ENCODE measurements at regions not wholly inside any gene's neighbourhood (a gene's known extent, or its start where the extent isn't known, plus 50 kb on each side); places are given as distances from the start of the nearest gene placed in this dataset.

- TF ChIP-seq EZH2 (IDR thresholded peaks at IDR 0.05; ENCODE audit: borderline replicate concordance, low read depth, low read length, severe bottlenecking) (no peak), FOS (IDR thresholded peaks at IDR 0.05; ENCODE audit: borderline replicate concordance, insufficient read depth, low read length) (no peak)
- H3K27me3 ChIP-seq (ENCODE audit: control insufficient read depth in 2 of 2, insufficient read depth in 2 of 2, low read length in 2 of 2), result no peaks in the 10 kb centered on the region
- no peak overlapping the region for H3K27ac ChIP-seq (ENCODE audit: insufficient read depth, low read depth, low read length)
- no peak for FAIRE-seq
- no peaks in the 10 kb centered on the region for H3K4me1 ChIP-seq (ENCODE audit: control insufficient read depth, extremely low read depth, insufficient read depth, low read length)
- no TSS peak for BruUV-seq (replicated peaks)
- ChIA-PET CTCF (no interaction called here), POLR2A (no interaction called here)
- intact Hi-C loops (cut with micrococcal nuclease) (no loop called here), dilution Hi-C loops (cut with MboI; ENCODE audit: extremely low pct_ligation_motif_present, low sequenced_read_pairs) (no loop called here)
- no peaks in the 10 kb centered on the region for H3K79me2 ChIP-seq (ENCODE audit: control insufficient read depth, insufficient read depth, low read length)
- H3K9me1 ChIP-seq (replicated peaks; ENCODE audit: control insufficient read depth, extremely low read depth, insufficient read depth, low read length), result no peaks in the 10 kb centered on the region
- H3K4me3 ChIP-seq (replicated peaks in 1 of 3; ENCODE audit: insufficient read depth in 1 of 3, low read depth in 1 of 3, low read length in 3 of 3), result no peak overlapping the region
- H4K20me1 ChIP-seq (replicated peaks; ENCODE audit: control insufficient read depth, extremely low read depth, insufficient read depth, low read length), result no peaks in the 10 kb centered on the region
- no peak overlapping the region for H2AFZ ChIP-seq (ENCODE audit: low read depth, low read length)
- no peak overlapping the region for H3K9ac ChIP-seq (replicated peaks; ENCODE audit: extremely low read depth, insufficient read depth, low read length)
- no peaks in the 10 kb centered on the region for H3K36me3 ChIP-seq (ENCODE audit: control insufficient read depth in 2 of 2, extremely low read depth in 1 of 2, insufficient read depth in 2 of 2, low read length in 2 of 2)
- no peak for DNase-seq (ENCODE audit: low read depth, low spot score)
- H3K9me3 ChIP-seq (replicated peaks; ENCODE audit: control insufficient read depth, insufficient read depth, low read length), result no peaks in the 10 kb centered on the region
- no peak overlapping the region for H3K4me2 ChIP-seq (ENCODE audit: insufficient read depth, low read length)
Measured at GRCh38 chr14:101289230-101289690, 272.0 kb upstream of the DIO3 start.

GRCh38 chr14:101289911-101290310, 271.4 kb upstream of the DIO3 start:
- H3K9me3 ChIP-seq (replicated peaks; ENCODE audit: control insufficient read depth, insufficient read depth, low read length), result no peaks in the 10 kb centered on the region
- no peaks in the 10 kb centered on the region for H3K9me1 ChIP-seq (replicated peaks; ENCODE audit: control insufficient read depth, extremely low read depth, insufficient read depth, low read length)
- no peak overlapping the region for H3K4me3 ChIP-seq (replicated peaks in 1 of 3; ENCODE audit: insufficient read depth in 1 of 3, low read depth in 1 of 3, low read length in 3 of 3)
- BruUV-seq (replicated peaks), result no TSS peak
- no peaks in the 10 kb centered on the region for H4K20me1 ChIP-seq (replicated peaks; ENCODE audit: control insufficient read depth, extremely low read depth, insufficient read depth, low read length)
- H3K9ac ChIP-seq (replicated peaks; ENCODE audit: extremely low read depth, insufficient read depth, low read length), result no peak overlapping the region
- DNase-seq (ENCODE audit: low read depth, low spot score), result no peak
- TF ChIP-seq MYC (IDR thresholded peaks at IDR 0.05; ENCODE audit: low read depth, low read length) (no peak), FOS (IDR thresholded peaks at IDR 0.05; ENCODE audit: borderline replicate concordance, insufficient read depth, low read length) (no peak), POLR2AphosphoS5 (IDR thresholded peaks at IDR 0.05; ENCODE audit: insufficient read depth, low read depth, low read length) (no peak), GATA2 (IDR thresholded peaks at IDR 0.05; ENCODE audit: insufficient read depth, insufficient read length, low read depth, low read length) (no peak), JUN (IDR thresholded peaks at IDR 0.05; ENCODE audit: borderline replicate concordance, insufficient read depth, insufficient read length, low read depth) (no peak), POLR2A (IDR thresholded peaks at IDR 0.05; ENCODE audit: low read depth, low read length) (no peak), EZH2 (IDR thresholded peaks at IDR 0.05; ENCODE audit: borderline replicate concordance, low read depth, low read length, severe bottlenecking) (no peak), MAX (IDR thresholded peaks at IDR 0.05; ENCODE audit: insufficient read depth, insufficient read length) (no peak)
- no peaks in the 10 kb centered on the region for H3K36me3 ChIP-seq (ENCODE audit: control insufficient read depth in 2 of 2, extremely low read depth in 1 of 2, insufficient read depth in 2 of 2, low read length in 2 of 2)
- no peak overlapping the region for H2AFZ ChIP-seq (ENCODE audit: low read depth, low read length)
- H3K27me3 ChIP-seq (ENCODE audit: control insufficient read depth in 2 of 2, insufficient read depth in 2 of 2, low read length in 2 of 2), result no peaks in the 10 kb centered on the region
- ChIA-PET POLR2A (no interaction called here), CTCF (interaction anchor here (0.5 kb wide), 1 partner anchor 14 kb away, joined by 3 read pairs; no protein-coding TSS in a partner anchor)
- H3K4me1 ChIP-seq (ENCODE audit: control insufficient read depth, extremely low read depth, insufficient read depth, low read length), result no peaks in the 10 kb centered on the region
- no peak overlapping the region for H3K27ac ChIP-seq (ENCODE audit: insufficient read depth, low read depth, low read length)
- no peak overlapping the region for H3K4me2 ChIP-seq (ENCODE audit: insufficient read depth, low read length)
- dilution Hi-C loops (cut with MboI; ENCODE audit: extremely low pct_ligation_motif_present, low sequenced_read_pairs) (no loop called here), intact Hi-C loops (cut with micrococcal nuclease) (no loop called here)
- FAIRE-seq, result no peak
- H3K79me2 ChIP-seq (ENCODE audit: control insufficient read depth, insufficient read depth, low read length), result no peaks in the 10 kb centered on the region

Data from endothelial cell of umbilical vein (primary cell).